Inflammatory macrophage treated with lipopolysaccharide for 4 hours (primary cell): ENCODE measurements at regions not wholly inside any gene's neighbourhood (a gene's known extent, or its start where the extent isn't known, plus 50 kb on each side); places are given as distances from the start of the nearest gene placed in this dataset.

ENCODE experiments used
- DNase-seq: peaks from one replicate; pipeline ENCODE4 v3.0.0-alpha.2; 2020

- DNase-seq, result peak; percentile 98
Measured at GRCh38 chr6:137737836-137738596, 129.0 kb upstream of the TNFAIP3 start.

- DNase-seq, result peak; percentile 47
Measured at GRCh38 chr6:137738931-137739504, 128.0 kb upstream of the TNFAIP3 start.

- DNase-seq, result no peak
Measured at GRCh38 chr6:137739544-137739943, 127.5 kb upstream of the TNFAIP3 start.

- DNase-seq, result peak; percentile 55
Measured at GRCh38 chr6:137740091-137740755, 126.8 kb upstream of the TNFAIP3 start.

GRCh38 chr6:137740967-137741761 lies 125.9 kb upstream of the TNFAIP3 start:
- DNase-seq, result no peak

GRCh38 chr6:137743493-137743892 lies 123.6 kb upstream of the TNFAIP3 start:
- no peak for DNase-seq

- DNase-seq, result no peak
Measured at GRCh38 chr6:137744877-137745276, 122.2 kb upstream of the TNFAIP3 start.

GRCh38 chr6:137745321-137745720 lies 121.7 kb upstream of the TNFAIP3 start:
- no peak for DNase-seq

GRCh38 chr6:137746264-137746663 lies 120.8 kb upstream of the TNFAIP3 start:
- no peak for DNase-seq

- DNase-seq, result peak; percentile 52
Measured at GRCh38 chr6:137749696-137750211, 117.3 kb upstream of the TNFAIP3 start.

GRCh38 chr6:137750297-137750696 lies 116.8 kb upstream of the TNFAIP3 start:
- DNase-seq, result no peak

GRCh38 chr6:137751768-137752560 lies 115.1 kb upstream of the TNFAIP3 start:
- DNase-seq, result no peak

- peak; percentile 84 for DNase-seq
Measured at GRCh38 chr6:137754366-137754765, 112.7 kb upstream of the TNFAIP3 start.

GRCh38 chr6:137754866-137755265 lies 112.2 kb upstream of the TNFAIP3 start:
- DNase-seq, result no peak

GRCh38 chr6:137755284-137755683 lies 111.8 kb upstream of the TNFAIP3 start:
- DNase-seq, result no peak

- no peak for DNase-seq
Measured at GRCh38 chr6:137756788-137757187, 110.3 kb upstream of the TNFAIP3 start.

GRCh38 chr6:137758661-137759060 lies 108.4 kb upstream of the TNFAIP3 start:
- no peak for DNase-seq

- peak; percentile 47 for DNase-seq
Measured at GRCh38 chr6:137759624-137760023, 107.4 kb upstream of the TNFAIP3 start.

GRCh38 chr6:137761072-137761471 lies 106.0 kb upstream of the TNFAIP3 start:
- peak; percentile 32 for DNase-seq

GRCh38 chr6:137761487-137761886 lies 105.6 kb upstream of the TNFAIP3 start:
- no peak for DNase-seq

GRCh38 chr6:137762168-137763090 lies 104.6 kb upstream of the TNFAIP3 start:
- no peak for DNase-seq
